ENCODE measurements at regions not wholly inside any gene's neighbourhood (a gene's known extent, or its start where the extent isn't known, plus 50 kb on each side); places are given as distances from the start of the nearest gene placed in this dataset.

DNA sequence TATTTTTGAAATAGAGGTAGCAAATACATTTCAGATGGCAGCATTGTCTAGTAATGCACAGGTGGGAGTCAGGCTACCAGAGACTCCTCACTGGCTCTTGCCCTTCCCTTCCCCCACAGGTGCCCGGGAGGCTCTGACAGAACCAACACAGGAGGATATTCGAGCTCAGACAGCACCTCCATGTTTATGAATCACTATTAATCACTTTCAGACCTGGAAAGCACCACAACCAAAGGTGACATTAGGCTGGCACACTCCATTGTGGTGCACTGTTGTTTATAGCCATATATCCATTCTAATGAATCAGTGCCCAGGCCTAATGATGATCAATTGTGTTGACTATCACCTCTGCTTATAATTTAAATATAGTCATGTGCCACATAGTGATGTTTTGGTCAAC lies 107.8 kb upstream of the NAMPT start:
- TF ChIP-seq POLR2AphosphoS5 (IDR thresholded peaks at IDR 0.05) (no peak), POLR2A (IDR thresholded peaks at IDR 0.05) (no peak), EP300 (IDR thresholded peaks at IDR 0.05; ENCODE audit: low read depth) (no peak)
- TF ChIP-seq, protein P1, sequence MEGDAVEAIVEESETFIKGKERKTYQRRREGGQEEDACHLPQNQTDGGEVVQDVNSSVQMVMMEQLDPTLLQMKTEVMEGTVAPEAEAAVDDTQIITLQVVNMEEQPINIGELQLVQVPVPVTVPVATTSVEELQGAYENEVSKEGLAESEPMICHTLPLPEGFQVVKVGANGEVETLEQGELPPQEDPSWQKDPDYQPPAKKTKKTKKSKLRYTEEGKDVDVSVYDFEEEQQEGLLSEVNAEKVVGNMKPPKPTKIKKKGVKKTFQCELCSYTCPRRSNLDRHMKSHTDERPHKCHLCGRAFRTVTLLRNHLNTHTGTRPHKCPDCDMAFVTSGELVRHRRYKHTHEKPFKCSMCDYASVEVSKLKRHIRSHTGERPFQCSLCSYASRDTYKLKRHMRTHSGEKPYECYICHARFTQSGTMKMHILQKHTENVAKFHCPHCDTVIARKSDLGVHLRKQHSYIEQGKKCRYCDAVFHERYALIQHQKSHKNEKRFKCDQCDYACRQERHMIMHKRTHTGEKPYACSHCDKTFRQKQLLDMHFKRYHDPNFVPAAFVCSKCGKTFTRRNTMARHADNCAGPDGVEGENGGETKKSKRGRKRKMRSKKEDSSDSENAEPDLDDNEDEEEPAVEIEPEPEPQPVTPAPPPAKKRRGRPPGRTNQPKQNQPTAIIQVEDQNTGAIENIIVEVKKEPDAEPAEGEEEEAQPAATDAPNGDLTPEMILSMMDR (IDR thresholded peaks at IDR 0.05), result no peak
